Astrocyte of the cerebellum (primary cell): ENCODE measurements at regions not wholly inside any gene's neighbourhood (a gene's known extent, or its start where the extent isn't known, plus 50 kb on each side); places are given as distances from the start of the nearest gene placed in this dataset.
"Not testable (repeated sequence)": the region's sequence is repeated elsewhere in the genome, so short reads cannot be mapped to it uniquely, and the experiment has no call there.

Source experiments
- DNase-seq: peaks from one replicate; pipeline ENCODE4 v3.0.0-alpha.2; 2011; ENCODE audit warnings: low read depth
- H3K4me3 ChIP-seq: 2 replicates; pipeline ENCODE4 v1.5.1; 2011; ENCODE audit warnings: mild to moderate bottlenecking, low read depth, low read length, moderate library complexity
- CTCF ChIP-seq: IDR thresholded peaks from 2 replicates; pipeline ENCODE4 v1.5.1; 2012; ENCODE audit warnings: low read length, low read depth, moderate library complexity, mild to moderate bottlenecking; ENCODE audit errors: missing control alignments
- in situ Hi-C: cut with HindIII; loops from 2 replicates; pipeline ENCODE4 v1.10.0; 2017; ENCODE audit warnings: low sequenced_read_pairs

- no peak for TF ChIP-seq CTCF
- DNase-seq, result no peak
- in situ Hi-C loops, result no loop called here
Observed at GRCh38 chr4:188403272-188403671, 264.0 kb downstream of the TRIML1 start.

GRCh38 chr4:188405071-188405835, 266.0 kb downstream of the TRIML1 start:
- in situ Hi-C loops, result not testable (repeated sequence)

More at GRCh38 chr4:188403272-188403671, 264.0 kb downstream of the TRIML1 start:
- H3K4me3 ChIP-seq, result no peak overlapping the region

GRCh38 chr4:188408244-188409030, 269.2 kb downstream of the TRIML1 start:
- DNase-seq, result no peak
- no peak overlapping the region for H3K4me3 ChIP-seq
- in situ Hi-C loops, result no loop called here
- no peak for TF ChIP-seq CTCF

More at GRCh38 chr4:188405071-188405835, 266.0 kb downstream of the TRIML1 start:
- H3K4me3 ChIP-seq, DNase-seq: not testable (repeated sequence)

- TF ChIP-seq CTCF, result no peak
- in situ Hi-C loops, result no loop called here
- no peak overlapping the region for H3K4me3 ChIP-seq
- no peak for DNase-seq
Observed at GRCh38 chr4:188409851-188410250, 270.6 kb downstream of the TRIML1 start.

GRCh38 chr4:188411805-188412204, 272.6 kb downstream of the TRIML1 start:
- no peak for TF ChIP-seq CTCF
- H3K4me3 ChIP-seq, result no peak overlapping the region
- no peak for DNase-seq
- in situ Hi-C loops, result no loop called here

GRCh38 chr4:188412499-188412898, 273.3 kb downstream of the TRIML1 start:
- H3K4me3 ChIP-seq, result no peak overlapping the region
- no peak for TF ChIP-seq CTCF
- no peak for DNase-seq
- in situ Hi-C loops, result no loop called here

GRCh38 chr4:188414441-188414840, 275.2 kb downstream of the TRIML1 start:
- DNase-seq, result no peak
- in situ Hi-C loops, result no loop called here
- no peak overlapping the region for H3K4me3 ChIP-seq
- no peak for TF ChIP-seq CTCF
